Ovary (tissue), 3 donors: ENCODE measurements at regions not wholly inside any gene's neighbourhood (a gene's known extent, or its start where the extent isn't known, plus 50 kb on each side); places are given as distances from the start of the nearest gene placed in this dataset.

Source experiments
- CTCF ChIP-seq, 3 donors: fragments of 450-650 bp in 2 of 3; fragments of 200-600 bp in 1 of 3; IDR thresholded peaks; one replicate each; pipeline versions ENCODE4 v1.5.1 to v1.8.0; 2016 to 2022; ENCODE audit warnings: antibody characterized with exemption in 3 of 3, mild to moderate bottlenecking in 1 of 3
- EP300 ChIP-seq: sonication (generic); formaldehyde crosslinking; IDR thresholded peaks from one replicate; pipeline ENCODE4 v1.6.1; 2017; ENCODE audit warnings: antibody characterized with exemption
- POLR2A ChIP-seq: fragments of 450-650 bp; IDR thresholded peaks from one replicate; pipeline ENCODE4 v1.6.1; 2017; ENCODE audit warnings: antibody characterized with exemption, mild to moderate bottlenecking, moderate library complexity
- donor health status: DM: no; HTN: no; CAD: no.

- TF ChIP-seq CTCF (IDR thresholded peaks at IDR 0.05) (no peak), EP300 (no peak), POLR2A (no peak)
These were observed 212.9 kb upstream of the NAV3 start for GRCh38 chr12:77617818-77618217.
